ENCODE measurements at regions not wholly inside any gene's neighbourhood (a gene's known extent, or its start where the extent isn't known, plus 50 kb on each side); places are given as distances from the start of the nearest gene placed in this dataset.

DNA sequence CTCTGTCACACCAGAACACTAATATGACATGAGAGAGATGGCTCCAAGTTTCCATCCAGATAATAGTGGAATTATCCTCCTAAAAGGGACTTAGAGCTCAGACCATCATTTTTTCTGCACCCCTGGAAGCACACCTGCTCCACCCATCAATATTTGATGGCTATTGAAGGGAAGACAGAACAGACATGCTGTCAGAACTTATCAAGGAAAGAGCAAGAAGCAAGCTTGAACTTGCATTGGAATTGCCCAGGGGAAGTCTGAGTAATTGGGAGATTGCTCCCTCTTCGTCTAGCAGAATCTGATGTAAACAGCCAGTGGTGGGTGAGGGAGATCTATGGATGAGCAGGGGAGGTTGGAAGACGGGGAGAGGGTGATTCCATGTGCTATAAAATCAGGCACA lies 874.4 kb upstream of the TENM4 start:
- TF ChIP-seq, protein P1, sequence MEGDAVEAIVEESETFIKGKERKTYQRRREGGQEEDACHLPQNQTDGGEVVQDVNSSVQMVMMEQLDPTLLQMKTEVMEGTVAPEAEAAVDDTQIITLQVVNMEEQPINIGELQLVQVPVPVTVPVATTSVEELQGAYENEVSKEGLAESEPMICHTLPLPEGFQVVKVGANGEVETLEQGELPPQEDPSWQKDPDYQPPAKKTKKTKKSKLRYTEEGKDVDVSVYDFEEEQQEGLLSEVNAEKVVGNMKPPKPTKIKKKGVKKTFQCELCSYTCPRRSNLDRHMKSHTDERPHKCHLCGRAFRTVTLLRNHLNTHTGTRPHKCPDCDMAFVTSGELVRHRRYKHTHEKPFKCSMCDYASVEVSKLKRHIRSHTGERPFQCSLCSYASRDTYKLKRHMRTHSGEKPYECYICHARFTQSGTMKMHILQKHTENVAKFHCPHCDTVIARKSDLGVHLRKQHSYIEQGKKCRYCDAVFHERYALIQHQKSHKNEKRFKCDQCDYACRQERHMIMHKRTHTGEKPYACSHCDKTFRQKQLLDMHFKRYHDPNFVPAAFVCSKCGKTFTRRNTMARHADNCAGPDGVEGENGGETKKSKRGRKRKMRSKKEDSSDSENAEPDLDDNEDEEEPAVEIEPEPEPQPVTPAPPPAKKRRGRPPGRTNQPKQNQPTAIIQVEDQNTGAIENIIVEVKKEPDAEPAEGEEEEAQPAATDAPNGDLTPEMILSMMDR (conservative IDR thresholded peaks at IDR 0.05; ENCODE audit: low read depth, low read length), result no peak
- TF ChIP-seq CHD1 (IDR thresholded peaks at IDR 0.05; ENCODE audit: low read depth, low read length) (no peak), POLR2A (IDR thresholded peaks at IDR 0.05; ENCODE audit: low read depth, low read length) (no peak)
